Rectal smooth muscle tissue (tissue), 1 donor: ENCODE measurements at regions not wholly inside any gene's neighbourhood (a gene's known extent, or its start where the extent isn't known, plus 50 kb on each side); places are given as distances from the start of the nearest gene placed in this dataset.

Experiments used
- H3K27ac ChIP-seq: one replicate; pipeline ENCODE4 v1.7.0; 2013; ENCODE audit warnings: low read depth, low read length, inconsistent platforms
- H3K27me3 ChIP-seq: one replicate; pipeline ENCODE4 v1.7.0; 2013; ENCODE audit warnings: low read length; ENCODE audit not compliant: control insufficient read depth, insufficient read depth
- H3K36me3 ChIP-seq: one replicate; pipeline ENCODE4 v1.7.0; 2013; ENCODE audit warnings: low read length; ENCODE audit not compliant: control insufficient read depth, insufficient read depth
- H3K4me1 ChIP-seq: one replicate; pipeline ENCODE4 v1.7.0; 2013; ENCODE audit warnings: low read length; ENCODE audit not compliant: control insufficient read depth, insufficient read depth
- H3K4me3 ChIP-seq: one replicate; pipeline ENCODE4 v1.7.0; 2013; ENCODE audit warnings: low read length
- H3K9ac ChIP-seq: one replicate; pipeline ENCODE4 v1.7.0; 2013; ENCODE audit warnings: low read length

DNA sequence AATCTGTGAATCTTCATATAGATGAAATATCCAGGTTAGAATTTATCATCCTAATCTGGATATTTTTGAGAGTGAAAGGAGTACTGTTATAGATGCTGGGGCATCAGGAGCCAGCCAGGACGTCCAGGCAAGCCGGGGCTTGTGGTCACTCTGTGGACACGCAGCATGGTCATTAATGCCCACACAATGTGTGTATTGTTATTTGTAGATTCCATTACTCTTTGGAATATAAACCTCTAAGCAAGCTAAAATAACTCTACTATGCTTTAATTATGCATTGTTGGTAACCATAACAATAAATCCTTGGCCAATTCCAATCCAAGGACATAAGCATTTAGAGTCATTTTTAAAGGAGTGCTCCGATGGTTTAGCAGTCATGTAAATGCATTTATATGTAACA lies 137.9 kb downstream of the TM9SF2 start:
- no peak overlapping the region for H3K27ac ChIP-seq
- no peaks in the 10 kb centered on the region for H3K36me3 ChIP-seq
- no peaks in the 10 kb centered on the region for H3K4me1 ChIP-seq
- no peak overlapping the region for H3K4me3 ChIP-seq
- no peak overlapping the region for H3K9ac ChIP-seq
- no peaks in the 10 kb centered on the region for H3K27me3 ChIP-seq

DNA sequence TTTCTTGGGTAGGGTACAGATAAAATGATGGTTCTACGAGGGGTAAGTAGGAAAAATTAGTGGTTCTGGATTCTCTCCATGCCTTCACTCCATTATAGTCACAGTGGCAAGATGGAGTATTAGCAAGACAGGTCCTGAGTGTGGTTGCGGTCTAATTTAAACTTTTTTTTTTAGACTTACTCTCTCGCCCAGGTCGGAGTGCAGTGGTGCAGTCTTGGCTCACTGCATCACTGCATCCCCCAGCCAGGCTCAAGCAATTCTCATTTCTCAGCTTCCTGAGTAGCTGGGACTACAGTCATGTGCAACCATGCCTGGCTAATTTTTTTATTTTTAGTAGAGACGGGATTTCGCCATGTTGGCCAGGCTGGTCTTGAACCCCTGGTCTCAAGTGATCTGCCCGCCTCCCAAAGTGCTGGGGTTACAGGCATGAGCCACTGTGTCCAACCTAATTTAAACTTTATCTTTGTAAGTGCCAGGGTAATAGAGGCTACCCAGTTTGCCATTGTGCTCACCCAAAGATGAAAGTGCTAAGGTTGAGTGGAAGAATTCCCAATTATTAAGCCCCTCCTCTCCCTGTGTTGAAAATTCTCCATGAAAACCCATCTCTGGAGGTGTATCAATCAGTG lies 135.6 kb downstream of the TM9SF2 start:
- no peaks in the 10 kb centered on the region for H3K36me3 ChIP-seq
- no peak overlapping the region for H3K9ac ChIP-seq
- no peak overlapping the region for H3K4me3 ChIP-seq
- no peak overlapping the region for H3K27ac ChIP-seq
- no peaks in the 10 kb centered on the region for H3K27me3 ChIP-seq
- H3K4me1 ChIP-seq = no peaks in the 10 kb centered on the region

DNA sequence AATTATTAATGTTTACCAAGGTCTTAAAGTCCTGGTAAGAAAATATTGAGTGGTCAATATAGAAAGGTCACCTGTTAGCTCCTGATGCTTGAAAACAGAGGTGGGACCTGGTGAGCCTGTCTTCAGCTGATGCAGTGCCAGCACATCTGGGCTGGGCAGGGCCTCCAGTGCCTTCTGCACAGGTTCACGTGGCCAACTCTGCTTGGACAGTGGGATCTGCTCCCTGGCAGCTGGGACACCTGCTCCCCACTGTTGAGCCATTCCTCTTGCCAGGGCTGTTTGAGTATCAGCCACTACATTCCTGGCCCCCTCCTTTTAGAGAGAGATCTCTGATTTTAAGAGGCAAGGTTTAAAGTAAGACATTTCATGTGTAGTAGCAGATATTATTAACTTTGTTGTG lies 135.0 kb downstream of the TM9SF2 start:
- Histone ChIP-seq H3K4me3 (no peak overlapping the region), H3K27ac (no peak overlapping the region), H3K4me1 (no peaks in the 10 kb centered on the region), H3K27me3 (no peaks in the 10 kb centered on the region), H3K36me3 (no peaks in the 10 kb centered on the region), H3K9ac (no peak overlapping the region)

DNA sequence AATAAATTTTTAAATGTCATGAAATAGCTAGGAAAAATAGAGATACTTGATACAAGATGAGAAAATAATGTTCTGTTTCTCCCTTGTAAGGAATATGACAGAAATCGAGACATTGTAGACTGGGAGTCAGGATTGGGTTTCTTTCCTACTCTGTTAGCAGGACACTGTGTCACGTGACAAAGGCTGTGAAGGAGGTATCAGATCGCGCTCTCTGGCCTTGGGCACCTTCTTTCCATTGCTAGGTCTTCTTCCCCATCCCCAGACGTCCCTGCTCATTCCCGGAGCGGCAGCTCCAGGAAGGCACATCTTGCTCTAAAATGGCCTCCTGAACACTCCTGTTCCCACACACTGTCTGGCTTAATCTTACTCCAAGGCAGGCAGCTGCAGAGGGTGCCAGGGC lies 133.4 kb downstream of the TM9SF2 start:
- no peak overlapping the region for H3K4me3 ChIP-seq
- H3K27ac ChIP-seq = no peak overlapping the region
- no peaks in the 10 kb centered on the region for H3K36me3 ChIP-seq
- no peak overlapping the region for H3K9ac ChIP-seq
- no peaks in the 10 kb centered on the region for H3K27me3 ChIP-seq
- H3K4me1 ChIP-seq = no peaks in the 10 kb centered on the region

DNA sequence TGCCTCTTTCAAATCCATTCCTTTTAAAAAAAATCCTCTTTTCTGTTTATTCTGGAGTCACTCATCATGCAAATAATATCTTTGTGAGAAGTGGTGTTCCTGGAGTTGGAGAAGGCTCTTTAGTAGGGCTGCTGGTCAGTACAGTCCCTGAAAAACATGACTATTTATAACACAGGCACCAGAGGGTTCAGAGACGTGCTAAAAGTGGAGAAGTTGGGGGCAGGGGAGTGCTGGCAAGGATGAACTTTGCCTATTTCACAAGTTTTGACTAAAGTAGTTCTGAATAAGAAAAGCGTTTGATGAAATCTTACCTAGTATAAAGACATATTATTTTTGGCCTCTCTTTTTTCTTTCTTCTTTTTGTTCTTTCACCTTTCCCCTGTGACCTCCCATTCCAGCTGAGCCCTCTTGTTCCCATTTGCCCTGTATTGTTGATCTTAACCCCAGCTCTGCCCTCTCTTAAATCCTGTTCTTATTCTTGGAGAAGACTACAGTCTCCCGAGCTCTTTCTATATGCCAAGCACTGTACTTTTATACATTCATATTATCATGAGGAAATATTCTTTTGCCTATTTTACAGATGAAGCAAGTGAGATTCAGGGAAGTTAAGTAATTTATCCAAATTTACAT lies 129.1 kb downstream of the TM9SF2 start:
- H3K9ac ChIP-seq = no peak overlapping the region
- H3K36me3 ChIP-seq = no peaks in the 10 kb centered on the region
- H3K4me3 ChIP-seq = no peak overlapping the region
- no peaks in the 10 kb centered on the region for H3K27me3 ChIP-seq
- H3K4me1 ChIP-seq = peaks cover 6% of the 10 kb centered on the region
- H3K27ac ChIP-seq = no peak overlapping the region

DNA sequence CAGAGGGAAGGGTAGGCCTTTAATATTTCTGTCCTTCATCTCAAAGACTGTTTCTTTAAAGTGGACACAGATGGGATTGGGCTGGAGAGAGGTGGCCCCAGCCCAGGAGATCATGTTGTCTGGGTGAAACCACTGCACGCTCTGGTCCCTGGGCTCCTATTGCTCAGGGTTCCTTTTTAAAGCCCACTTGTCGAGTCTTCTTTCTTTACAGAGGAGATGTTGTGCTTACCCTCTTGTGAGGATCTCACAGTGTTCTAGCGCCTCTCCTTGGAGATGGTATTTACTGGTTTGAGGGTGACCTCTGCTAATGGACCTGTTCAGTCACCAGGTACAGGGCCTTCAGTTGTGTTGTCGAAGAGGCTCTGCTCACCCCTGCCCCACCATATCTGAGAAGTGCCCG lies 128.4 kb downstream of the TM9SF2 start:
- no peak overlapping the region for H3K9ac ChIP-seq
- no peak overlapping the region for H3K27ac ChIP-seq

DNA sequence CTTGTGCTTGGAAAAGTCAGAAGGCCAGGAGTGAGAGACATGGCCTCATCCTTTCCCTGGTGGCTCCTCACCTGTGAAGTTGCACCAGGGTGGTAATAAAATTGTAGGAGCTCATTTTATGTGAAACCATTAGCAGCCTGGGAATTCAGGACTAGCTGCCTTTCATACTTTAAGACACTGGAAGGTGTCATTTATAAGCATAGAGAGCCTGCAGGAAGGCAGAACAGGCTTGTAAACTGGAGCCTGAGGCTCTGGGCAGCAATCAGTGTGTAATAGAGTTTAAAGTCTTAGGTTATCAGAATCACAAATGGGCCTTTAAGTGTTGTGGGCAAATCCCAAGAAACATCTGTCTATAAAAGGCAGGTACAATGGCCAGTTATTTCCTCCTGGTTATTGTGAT lies 127.2 kb downstream of the TM9SF2 start:
- no peak overlapping the region for H3K27ac ChIP-seq
- no peaks in the 10 kb centered on the region for H3K27me3 ChIP-seq
- no peaks in the 10 kb centered on the region for H3K36me3 ChIP-seq
- no peak overlapping the region for H3K9ac ChIP-seq
- no peak overlapping the region for H3K4me3 ChIP-seq
- peaks cover 6% of the 10 kb centered on the region for H3K4me1 ChIP-seq

More for the DNA sequence above, 128.4 kb downstream of the TM9SF2 start:
- Histone ChIP-seq H3K4me1 (peaks cover 6% of the 10 kb centered on the region), H3K36me3 (no peaks in the 10 kb centered on the region), H3K4me3 (no peak overlapping the region), H3K27me3 (no peaks in the 10 kb centered on the region)

DNA sequence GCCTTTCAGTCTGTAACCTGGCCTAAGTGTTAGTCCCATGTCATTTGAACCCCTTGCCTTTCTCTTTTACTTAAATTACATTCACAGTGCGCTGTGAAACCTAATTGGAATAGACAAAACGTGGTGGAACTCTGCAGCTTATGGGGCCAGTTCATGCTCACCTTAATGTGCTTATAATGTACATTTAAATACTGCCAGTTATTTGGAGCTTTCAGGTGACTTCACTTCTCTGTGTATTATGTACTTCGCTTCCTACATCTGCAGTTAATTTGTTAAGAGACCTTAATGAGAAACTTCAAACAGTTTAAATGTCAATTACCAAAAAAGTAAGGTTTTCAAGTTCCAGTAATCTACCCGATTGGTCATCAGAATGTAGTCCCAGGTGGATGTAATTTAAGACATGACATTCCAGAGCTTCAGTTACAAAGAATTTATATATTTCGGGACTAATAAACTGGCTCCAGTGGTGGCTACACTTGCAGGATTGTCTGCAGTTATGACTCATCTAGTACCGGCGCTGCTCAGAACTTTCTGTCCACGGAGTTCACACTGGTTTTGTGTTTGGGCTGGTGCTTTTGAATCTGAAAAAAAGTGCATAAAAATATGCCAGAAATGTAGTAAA lies 125.3 kb downstream of the TM9SF2 start:
- H3K36me3 ChIP-seq = no peaks in the 10 kb centered on the region
- H3K27ac ChIP-seq = no peak overlapping the region
- no peaks in the 10 kb centered on the region for H3K27me3 ChIP-seq
- no peak overlapping the region for H3K9ac ChIP-seq
- H3K4me1 ChIP-seq = peaks cover 6% of the 10 kb centered on the region
- no peak overlapping the region for H3K4me3 ChIP-seq

DNA sequence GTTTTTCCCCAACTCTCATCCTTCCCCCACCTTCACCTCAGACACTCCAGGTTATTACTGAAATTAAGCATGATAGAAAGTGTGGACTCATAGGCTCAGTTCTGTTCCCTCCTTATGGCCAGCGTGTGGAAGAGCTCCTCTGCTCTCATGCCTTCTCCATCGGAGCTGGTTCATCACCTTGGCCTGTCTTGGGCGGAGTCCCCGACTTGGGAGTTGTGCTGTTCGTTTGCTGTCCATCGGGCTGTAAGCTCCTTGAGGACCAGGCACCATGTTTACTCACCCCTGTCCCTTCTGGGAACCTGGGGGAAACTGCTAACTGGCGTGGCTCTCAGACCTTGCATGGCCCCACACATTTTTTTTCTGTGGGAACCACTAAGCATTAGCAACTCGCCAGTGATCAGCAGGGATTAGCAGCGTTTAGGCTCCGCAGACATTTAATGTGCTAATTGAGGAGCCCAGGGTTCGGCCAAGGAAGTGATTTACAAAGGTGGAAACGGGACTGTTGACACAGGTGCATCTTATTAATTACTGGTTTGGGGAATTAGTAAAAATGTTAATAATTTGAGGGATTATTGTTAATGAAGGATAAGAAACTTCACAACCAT lies 123.8 kb downstream of the TM9SF2 start:
- Histone ChIP-seq H3K4me3 (no peak overlapping the region), H3K27ac (no peak overlapping the region), H3K36me3 (no peaks in the 10 kb centered on the region), H3K27me3 (no peaks in the 10 kb centered on the region), H3K4me1 (peaks cover 6% of the 10 kb centered on the region), H3K9ac (no peak overlapping the region)

DNA sequence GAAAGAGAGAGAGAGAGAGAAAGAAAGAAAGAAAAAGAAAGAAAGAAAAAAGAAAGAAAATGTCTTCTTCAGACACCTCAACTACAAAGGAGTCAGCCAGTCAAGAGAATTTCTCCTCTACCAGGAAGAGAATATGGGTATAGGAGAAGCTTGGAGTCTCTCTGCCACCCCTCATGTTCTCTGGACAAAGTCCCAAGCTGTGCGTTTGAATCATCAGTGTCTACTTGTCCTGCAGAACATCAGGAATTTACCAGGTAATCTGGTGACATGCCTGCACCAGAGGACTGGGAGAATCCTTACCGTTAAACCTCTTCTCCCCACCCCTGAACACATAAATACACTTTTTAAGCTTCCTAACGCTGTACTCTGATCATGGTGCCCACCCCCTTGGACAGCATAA lies 119.5 kb downstream of the TM9SF2 start:
- Histone ChIP-seq H3K36me3 (no peaks in the 10 kb centered on the region), H3K4me1 (no peaks in the 10 kb centered on the region), H3K4me3 (no peak overlapping the region), H3K27me3 (no peaks in the 10 kb centered on the region), H3K9ac (no peak overlapping the region), H3K27ac (no peak overlapping the region)

DNA sequence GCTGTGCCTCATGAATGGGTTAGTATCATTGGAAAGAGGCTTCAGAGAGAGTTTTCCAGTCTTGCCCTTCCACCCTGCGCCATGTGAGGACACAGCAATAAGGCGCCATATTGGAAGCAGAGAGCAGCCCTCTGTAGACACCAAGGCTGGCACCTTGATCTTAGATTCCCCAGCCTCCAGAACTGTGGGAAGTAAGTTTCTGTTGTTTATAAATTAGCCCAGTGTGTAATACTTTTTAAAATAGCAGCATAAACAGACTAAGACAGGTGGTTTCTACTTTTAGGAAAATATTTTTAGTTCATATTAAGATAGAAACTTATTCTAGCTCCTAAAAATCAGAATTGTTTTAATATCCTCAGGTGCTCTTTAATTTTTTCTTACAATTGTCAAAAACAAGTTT lies 117.9 kb downstream of the TM9SF2 start:
- H3K27me3 ChIP-seq = no peaks in the 10 kb centered on the region
- H3K4me3 ChIP-seq = no peak overlapping the region
- no peak overlapping the region for H3K9ac ChIP-seq
- no peaks in the 10 kb centered on the region for H3K36me3 ChIP-seq
- H3K27ac ChIP-seq = no peak overlapping the region
- H3K4me1 ChIP-seq = no peaks in the 10 kb centered on the region

DNA sequence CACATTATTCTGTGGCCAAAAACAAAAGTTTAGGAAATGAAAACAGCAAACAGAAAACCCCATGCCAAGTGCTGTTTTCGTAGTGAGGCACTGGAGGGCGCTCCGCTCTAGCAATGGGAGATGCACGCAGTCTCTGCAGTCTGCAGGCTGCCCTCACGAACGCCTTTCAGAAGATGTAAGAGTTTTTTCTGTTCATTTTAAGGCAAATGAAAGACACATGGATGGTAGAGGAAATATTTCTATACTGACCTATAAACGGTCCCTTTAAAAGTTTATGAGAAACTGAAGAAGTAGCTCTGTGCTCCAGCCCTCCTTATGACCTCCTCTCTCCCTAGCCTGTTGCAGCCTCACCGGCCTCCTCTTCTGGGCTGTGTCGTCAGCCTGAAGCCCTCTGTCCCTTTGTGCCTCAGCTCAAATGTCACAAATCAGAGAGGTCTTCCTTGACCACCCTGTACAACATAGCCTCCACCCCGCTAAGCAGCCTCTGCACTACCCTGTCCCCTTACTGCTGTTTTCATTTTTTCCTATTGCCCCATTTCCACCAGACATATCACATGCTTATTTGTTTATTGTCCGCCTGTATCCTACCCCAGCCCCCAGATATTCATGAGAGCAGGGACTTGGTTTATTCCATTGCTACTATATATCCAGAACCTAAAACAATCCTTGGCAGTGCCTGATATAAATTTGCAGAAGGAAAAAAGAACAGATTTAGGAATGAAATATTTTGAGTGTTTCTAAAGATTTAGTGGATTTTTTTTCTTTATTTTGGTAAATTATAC lies 116.4 kb downstream of the TM9SF2 start:
- Histone ChIP-seq H3K27ac (no peak overlapping the region), H3K4me1 (no peaks in the 10 kb centered on the region), H3K9ac (no peak overlapping the region), H3K36me3 (no peaks in the 10 kb centered on the region), H3K4me3 (no peak overlapping the region), H3K27me3 (no peaks in the 10 kb centered on the region)
